Panc1 (cell line): ENCODE measurements at regions not wholly inside any gene's neighbourhood (a gene's known extent, or its start where the extent isn't known, plus 50 kb on each side); places are given as distances from the start of the nearest gene placed in this dataset.

Experiments used
- ATAC-seq: fragments of 200-7000 bp; cut with Tn5 transposase; 2 replicates; pipeline ENCODE4 v1.9.1; 2020; ENCODE audit warnings: mild to moderate bottlenecking, moderate library complexity
- BruUV-seq: library from RNA; stranded (reverse); fragments of 400-500 nt; replicated peaks from 2 replicates; lab custom pipeline; 2021; lab: Mats Ljungman, UMichigan
- CTCF ChIA-PET: fragments of 300-600 bp; sonication (Branson Sonifier 250); formaldehyde crosslinking; loops from one replicate; lab custom pipeline; 2022; ENCODE audit warnings: antibody characterized with exemption; lab: Charles Lee
- POLR2A ChIA-PET: fragments of 300-600 bp; sonication (Branson Sonifier 250); formaldehyde crosslinking; loops from one replicate; lab custom pipeline; 2022; ENCODE audit warnings: antibody characterized with exemption; lab: Charles Lee
- DNase-seq: peaks from one replicate; pipeline ENCODE4 v3.0.0-alpha.2; 2010; ENCODE audit warnings: low read depth, low spot score
- H3K27ac ChIP-seq: 2 replicates; pipeline ENCODE4 v1.5.1; 2011; ENCODE audit warnings: mild to moderate bottlenecking, low read length, inconsistent platforms
- H3K27me3 ChIP-seq: fragments of 200-500 bp; sonication (Bioruptor generic); 2 replicates; pipeline ENCODE4 v1.6.0; 2014; ENCODE audit warnings: low read length, inconsistent platforms; ENCODE audit not compliant: control insufficient read depth, insufficient read depth
- H3K36me3 ChIP-seq: fragments of 200-500 bp; sonication (Bioruptor generic); 2 replicates; pipeline ENCODE4 v1.5.1; 2014; ENCODE audit warnings: inconsistent platforms, mild to moderate bottlenecking, low read length, moderate library complexity; ENCODE audit not compliant: control insufficient read depth, insufficient read depth
- H3K4me1 ChIP-seq: 2 replicates; pipeline ENCODE4 v1.5.1; 2011; ENCODE audit warnings: inconsistent platforms, mild to moderate bottlenecking, low read length, moderate library complexity; ENCODE audit not compliant: control insufficient read depth, insufficient read depth
- H3K4me3 ChIP-seq, 2 experiments: 2 replicates each; pipeline ENCODE4 v1.5.1; 2011 to 2012; ENCODE audit warnings: low read depth in 2 of 2, low read length in 2 of 2, mild to moderate bottlenecking in 2 of 2, inconsistent platforms in 1 of 2, moderate library complexity in 1 of 2
- H3K9me3 ChIP-seq: fragments of 200-500 bp; sonication (Bioruptor generic); 2 replicates; pipeline ENCODE4 v1.5.1; 2014; ENCODE audit warnings: low read depth, mild to moderate bottlenecking, inconsistent platforms, low read length, moderate library complexity; ENCODE audit not compliant: control insufficient read depth, insufficient read depth
- CTCF ChIP-seq: fragments of 450-650 bp; IDR thresholded peaks from 2 replicates; pipeline ENCODE4 v1.5.1; 2017; ENCODE audit warnings: mild to moderate bottlenecking
- POLR2AphosphoS5 ChIP-seq: IDR thresholded peaks from 2 replicates; pipeline ENCODE4 v1.6.1; 2012; ENCODE audit warnings: mild to moderate bottlenecking, low read depth, low read length, moderate library complexity
- SIN3A ChIP-seq: IDR thresholded peaks from 2 replicates; pipeline ENCODE4 v1.6.1; 2012; ENCODE audit warnings: low read depth, mild to moderate bottlenecking, low read length, moderate library complexity, borderline replicate concordance; ENCODE audit not compliant: insufficient read depth
- TCF7L2 ChIP-seq: IDR thresholded peaks from 2 replicates; pipeline ENCODE4 v1.6.1; 2011; ENCODE audit warnings: mild to moderate bottlenecking, low read depth, low read length, inconsistent platforms
- in situ Hi-C: cut with HindIII; loops from 2 replicates; pipeline ENCODE4 v1.10.0; 2016; ENCODE audit warnings: low sequenced_read_pairs, low pct_unique_long_range_greater_than_20kb
- intact Hi-C: fragments of 100-400 bp; cut with micrococcal nuclease; formaldehyde crosslinking; loops from one replicate; pipeline ENCODE4 v1.10.0; 2022; ENCODE audit not compliant: unreplicated experiment
- TF ChIP-seq, protein P1 (sequence below), 2 experiments: IDR thresholded peaks; 2 replicates each; pipeline ENCODE4 v1.6.1; 2011 to 2012; ENCODE audit warnings: low read depth in 2 of 2, control low read depth in 1 of 2, low read length in 1 of 2, mild to moderate bottlenecking in 1 of 2, moderate library complexity in 1 of 2; ENCODE audit not compliant: insufficient read depth in 1 of 2

DNA sequence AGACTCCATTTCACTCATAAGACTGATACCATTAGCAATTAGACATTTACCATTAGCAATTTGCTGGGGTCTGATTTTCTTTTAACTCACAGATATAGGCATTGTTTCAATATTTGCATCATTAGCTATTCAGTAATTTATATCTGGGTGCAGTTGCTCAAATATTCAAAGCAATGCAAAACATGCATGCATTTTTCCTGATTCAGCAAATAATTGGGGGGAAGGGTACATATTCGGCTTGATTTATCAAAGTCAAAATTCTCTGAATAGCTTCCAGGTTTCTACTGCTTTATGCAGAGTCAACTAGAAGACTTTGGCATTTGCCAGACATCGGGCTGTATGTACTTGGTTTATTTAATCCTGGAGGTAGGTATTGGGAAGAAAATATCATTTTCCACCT lies 315.6 kb upstream of the NR2F2 start:
- H3K27me3 ChIP-seq, result no peaks in the 10 kb centered on the region
- no peak overlapping the region for H3K4me3 ChIP-seq
- no TSS peak for BruUV-seq
- ATAC-seq (no peak), DNase-seq (no peak)
- H3K36me3 ChIP-seq, result no peaks in the 10 kb centered on the region
- TF ChIP-seq TCF7L2, result no peak
- no peak for TF ChIP-seq SIN3A
- no peak for TF ChIP-seq POLR2AphosphoS5
- TF ChIP-seq CTCF, result no peak
- TF ChIP-seq, protein P1, sequence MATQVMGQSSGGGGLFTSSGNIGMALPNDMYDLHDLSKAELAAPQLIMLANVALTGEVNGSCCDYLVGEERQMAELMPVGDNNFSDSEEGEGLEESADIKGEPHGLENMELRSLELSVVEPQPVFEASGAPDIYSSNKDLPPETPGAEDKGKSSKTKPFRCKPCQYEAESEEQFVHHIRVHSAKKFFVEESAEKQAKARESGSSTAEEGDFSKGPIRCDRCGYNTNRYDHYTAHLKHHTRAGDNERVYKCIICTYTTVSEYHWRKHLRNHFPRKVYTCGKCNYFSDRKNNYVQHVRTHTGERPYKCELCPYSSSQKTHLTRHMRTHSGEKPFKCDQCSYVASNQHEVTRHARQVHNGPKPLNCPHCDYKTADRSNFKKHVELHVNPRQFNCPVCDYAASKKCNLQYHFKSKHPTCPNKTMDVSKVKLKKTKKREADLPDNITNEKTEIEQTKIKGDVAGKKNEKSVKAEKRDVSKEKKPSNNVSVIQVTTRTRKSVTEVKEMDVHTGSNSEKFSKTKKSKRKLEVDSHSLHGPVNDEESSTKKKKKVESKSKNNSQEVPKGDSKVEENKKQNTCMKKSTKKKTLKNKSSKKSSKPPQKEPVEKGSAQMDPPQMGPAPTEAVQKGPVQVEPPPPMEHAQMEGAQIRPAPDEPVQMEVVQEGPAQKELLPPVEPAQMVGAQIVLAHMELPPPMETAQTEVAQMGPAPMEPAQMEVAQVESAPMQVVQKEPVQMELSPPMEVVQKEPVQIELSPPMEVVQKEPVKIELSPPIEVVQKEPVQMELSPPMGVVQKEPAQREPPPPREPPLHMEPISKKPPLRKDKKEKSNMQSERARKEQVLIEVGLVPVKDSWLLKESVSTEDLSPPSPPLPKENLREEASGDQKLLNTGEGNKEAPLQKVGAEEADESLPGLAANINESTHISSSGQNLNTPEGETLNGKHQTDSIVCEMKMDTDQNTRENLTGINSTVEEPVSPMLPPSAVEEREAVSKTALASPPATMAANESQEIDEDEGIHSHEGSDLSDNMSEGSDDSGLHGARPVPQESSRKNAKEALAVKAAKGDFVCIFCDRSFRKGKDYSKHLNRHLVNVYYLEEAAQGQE (IDR thresholded peaks at IDR 0.05; ENCODE audit: insufficient read depth in 1 of 2, low read depth in 2 of 2, low read length in 1 of 2), result no peak
- H3K27ac ChIP-seq, result no peak overlapping the region
- POLR2A ChIA-PET, result no interaction called here
- in situ Hi-C loops, result no loop called here
- CTCF ChIA-PET, result no interaction called here
- H3K4me1 ChIP-seq, result no peaks in the 10 kb centered on the region
- H3K9me3 ChIP-seq, result no peaks in the 10 kb centered on the region
- intact Hi-C loops, result no loop called here

- no TSS peak for BruUV-seq
- peaks cover 3% of the 10 kb centered on the region; the same call in 1 of the 2 replicates for H3K9me3 ChIP-seq
- no peaks in the 10 kb centered on the region for H3K27me3 ChIP-seq
- ChIA-PET POLR2A (no interaction called here), CTCF (no interaction called here)
- no peak overlapping the region for H3K4me3 ChIP-seq
- in situ Hi-C loops, result no loop called here
- no peak for TF ChIP-seq TCF7L2
- TF ChIP-seq CTCF, result no peak
- TF ChIP-seq, protein P1 (IDR thresholded peaks at IDR 0.05; ENCODE audit: insufficient read depth in 1 of 2, low read depth in 2 of 2, low read length in 1 of 2), result no peak
- no peak for TF ChIP-seq SIN3A
- no peak for TF ChIP-seq POLR2AphosphoS5
- no peak for ATAC-seq
- intact Hi-C loops, result no loop called here
- H3K36me3 ChIP-seq, result no peaks in the 10 kb centered on the region
- no peak for DNase-seq
- H3K4me1 ChIP-seq, result no peaks in the 10 kb centered on the region
- 0 out of 2 replicates have a peak overlapping the region, but pooled peaks have one; percentile 26 for H3K27ac ChIP-seq
Observed at GRCh38 chr15:96019114-96019513, 311.4 kb upstream of the NR2F2 start.
